ENCODE measurements at regions not wholly inside any gene's neighbourhood (a gene's known extent, or its start where the extent isn't known, plus 50 kb on each side); places are given as distances from the start of the nearest gene placed in this dataset.

DNA sequence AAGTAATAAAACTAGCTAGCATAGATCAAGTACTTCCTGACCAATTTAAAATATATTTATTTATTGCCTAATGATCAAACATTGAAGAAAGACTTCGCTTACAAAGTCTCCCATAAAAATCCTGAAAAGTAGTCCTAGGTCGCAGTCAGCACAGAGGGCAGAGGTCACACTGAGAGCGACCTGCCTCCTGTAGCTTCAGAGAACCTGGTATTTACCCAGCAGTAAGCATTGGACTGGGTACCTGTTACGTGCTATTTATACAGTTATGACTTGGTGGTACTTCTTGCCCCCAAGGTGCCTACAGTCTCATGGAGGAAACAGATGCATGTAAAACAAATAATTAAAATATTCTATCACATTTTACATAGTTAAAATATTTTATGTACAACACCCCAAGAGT, 274.1 kb upstream of the G2E3 start:
- Mint-ChIP-seq H3K27me3 (no peaks in the 10 kb centered on the region), H3K9me3 (no peaks in the 10 kb centered on the region), H3K36me3 (no peaks in the 10 kb centered on the region), H3K4me1 (ENCODE audit: unreplicated experiment) (no peaks in the 10 kb centered on the region), H3K4me3 (no peak overlapping the region), H3K27ac (no peak overlapping the region)
- no peak for TF ChIP-seq CTCF (conservative IDR thresholded peaks at IDR 0.05)
- DNase-seq (ENCODE audit: extremely low spot score, unreplicated experiment): no peak

DNA sequence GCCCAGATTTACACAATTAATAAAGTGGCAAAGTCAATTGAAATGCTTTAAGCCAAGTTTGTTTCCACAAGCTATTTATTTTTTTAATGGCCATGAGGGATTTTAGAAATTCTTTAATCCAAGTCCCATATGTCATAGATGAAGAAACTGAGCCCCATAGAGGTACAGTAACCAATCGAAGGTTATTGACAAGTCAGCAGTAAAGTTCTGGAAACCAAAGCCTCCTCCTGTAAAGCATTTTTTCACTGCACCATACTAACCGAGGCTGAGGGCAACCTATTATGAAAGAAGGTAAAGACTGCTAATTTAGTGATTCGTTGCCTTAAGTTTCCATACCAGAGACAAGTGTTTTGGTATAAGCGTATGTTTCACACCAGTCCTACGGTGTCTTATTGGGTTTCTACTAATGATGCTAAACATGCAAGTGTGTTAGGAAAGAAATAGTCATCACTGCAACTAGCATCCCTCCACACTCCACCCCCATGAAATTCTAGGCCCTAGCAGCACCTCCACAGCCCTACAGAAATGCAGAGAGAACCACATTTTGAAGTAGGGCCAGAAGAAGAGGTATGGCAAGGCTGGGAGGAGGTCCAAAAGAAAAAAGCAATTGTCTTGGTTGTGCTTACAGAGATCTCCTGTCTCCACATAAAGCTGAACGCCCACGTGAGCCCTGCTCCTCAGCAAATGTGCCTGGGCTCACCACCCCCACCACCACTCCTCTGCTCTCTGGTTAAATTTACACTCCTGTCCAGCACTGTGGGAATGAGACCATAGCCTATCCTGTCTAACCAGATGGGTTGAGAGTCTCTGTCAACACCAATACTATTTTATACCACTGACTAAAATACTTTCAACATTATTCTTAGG, 271.1 kb upstream of the G2E3 start:
- DNase-seq (ENCODE audit: extremely low spot score, unreplicated experiment): no peak
- Mint-ChIP-seq H3K4me1 (ENCODE audit: unreplicated experiment) (no peaks in the 10 kb centered on the region), H3K27ac (no peak overlapping the region), H3K36me3 (no peaks in the 10 kb centered on the region), H3K4me3 (no peak overlapping the region), H3K9me3 (no peaks in the 10 kb centered on the region), H3K27me3 (no peaks in the 10 kb centered on the region)
- TF ChIP-seq CTCF (conservative IDR thresholded peaks at IDR 0.05): no peak

GRCh38 chr14:30290001-30290400, 269.0 kb upstream of the G2E3 start:
- no peaks in the 10 kb centered on the region for H3K27me3 Mint-ChIP-seq
- H3K4me1 Mint-ChIP-seq (ENCODE audit: unreplicated experiment): no peaks in the 10 kb centered on the region
- no peak for TF ChIP-seq CTCF (conservative IDR thresholded peaks at IDR 0.05)
- no peaks in the 10 kb centered on the region for H3K36me3 Mint-ChIP-seq
- no peak for DNase-seq (ENCODE audit: extremely low spot score, unreplicated experiment)
- H3K9me3 Mint-ChIP-seq: no peaks in the 10 kb centered on the region
- no peak overlapping the region for H3K4me3 Mint-ChIP-seq
- H3K27ac Mint-ChIP-seq: no peak overlapping the region

DNA sequence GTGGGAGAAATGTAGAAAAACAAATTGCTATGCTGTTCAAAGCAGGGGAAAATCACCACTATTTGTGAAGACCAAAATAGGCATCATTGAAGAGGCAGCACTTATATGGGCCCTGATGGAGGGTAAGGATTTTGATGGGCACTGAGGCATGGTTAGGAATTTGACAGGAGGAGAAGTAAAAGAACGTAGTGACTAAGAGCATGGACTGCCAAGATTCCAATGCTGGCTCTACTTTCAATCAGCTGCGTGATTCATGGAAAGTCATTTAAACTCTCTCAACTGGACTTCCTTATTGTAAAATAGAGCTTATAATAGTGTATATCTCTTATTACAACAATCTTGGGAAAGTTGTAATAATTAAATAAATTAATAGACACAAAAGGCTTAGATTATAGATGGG, 267.7 kb upstream of the G2E3 start:
- Mint-ChIP-seq H3K9me3 (no peaks in the 10 kb centered on the region), H3K36me3 (no peaks in the 10 kb centered on the region), H3K4me3 (no peak overlapping the region), H3K27me3 (peaks cover 4% of the 10 kb centered on the region), H3K4me1 (ENCODE audit: unreplicated experiment) (no peaks in the 10 kb centered on the region), H3K27ac (no peak overlapping the region)
- no peak for DNase-seq (ENCODE audit: extremely low spot score, unreplicated experiment)
- no peak for TF ChIP-seq CTCF (conservative IDR thresholded peaks at IDR 0.05)

GRCh38 chr14:30292541-30292940, 266.4 kb upstream of the G2E3 start:
- H3K4me1 Mint-ChIP-seq (ENCODE audit: unreplicated experiment): no peaks in the 10 kb centered on the region
- TF ChIP-seq CTCF (conservative IDR thresholded peaks at IDR 0.05): no peak
- DNase-seq (ENCODE audit: extremely low spot score, unreplicated experiment): no peak
- H3K36me3 Mint-ChIP-seq: no peaks in the 10 kb centered on the region
- no peaks in the 10 kb centered on the region for H3K9me3 Mint-ChIP-seq
- no peak overlapping the region for H3K4me3 Mint-ChIP-seq
- H3K27me3 Mint-ChIP-seq: peaks cover 4% of the 10 kb centered on the region
- H3K27ac Mint-ChIP-seq: no peak overlapping the region

Data from type B pancreatic cell (in vitro differentiated cells).